ENCODE measurements at regions not wholly inside any gene's neighbourhood (a gene's known extent, or its start where the extent isn't known, plus 50 kb on each side); places are given as distances from the start of the nearest gene placed in this dataset.

DNA sequence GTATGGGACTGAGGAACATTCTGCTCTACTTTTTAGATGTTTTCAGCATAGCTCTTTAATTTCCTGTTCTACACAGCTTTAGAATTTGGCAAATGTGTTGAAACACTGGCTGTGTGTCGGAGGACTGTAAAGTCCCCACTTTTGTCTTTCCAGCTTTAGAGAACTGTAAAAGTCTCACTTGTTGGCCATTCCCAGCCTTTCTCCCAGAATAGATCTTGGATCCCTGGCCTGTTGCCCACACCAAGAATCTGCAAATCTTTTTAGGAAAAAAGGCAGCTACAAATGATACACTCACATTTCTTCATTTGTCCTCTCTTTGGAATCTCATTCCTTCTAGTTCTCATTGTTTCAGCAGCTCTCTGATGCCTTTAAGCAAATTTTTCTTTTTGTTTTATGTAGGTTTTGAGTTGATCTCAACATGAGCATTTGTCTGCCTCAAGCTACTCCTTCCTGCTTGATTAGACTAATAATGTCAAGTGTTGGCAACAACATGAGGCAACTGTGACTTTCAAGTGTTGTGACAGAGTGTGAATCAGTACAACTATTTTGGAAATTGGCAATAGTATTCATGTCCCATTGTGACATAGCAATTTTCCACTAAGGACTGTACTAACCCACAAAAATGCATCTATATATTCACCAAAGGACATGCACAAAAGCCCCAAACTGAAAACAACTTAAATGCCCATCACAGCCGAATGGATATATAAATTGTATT is 610.8 kb downstream of the EPHA4 start:
- no peak for DNase-seq (ENCODE audit: low spot score)

DNA sequence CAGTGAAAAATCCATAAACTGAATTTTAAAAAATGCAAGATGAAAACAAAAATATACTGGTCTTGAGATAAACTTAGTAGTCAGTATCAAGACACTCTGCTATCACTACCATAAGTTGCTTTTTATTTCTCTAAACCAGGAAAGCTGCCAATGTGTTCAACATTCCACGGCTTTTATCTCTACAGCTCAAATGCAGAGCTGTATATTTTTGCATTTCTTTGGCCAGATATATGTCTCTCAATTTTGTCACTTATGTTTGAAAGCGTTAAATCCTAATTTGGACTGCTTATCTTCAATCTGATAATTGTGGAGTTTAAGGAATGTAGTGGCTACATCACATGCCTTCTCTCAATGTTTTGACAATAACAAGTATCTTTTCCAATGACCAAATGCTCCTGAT is 609.5 kb downstream of the EPHA4 start:
- no peak for DNase-seq (ENCODE audit: low spot score)

DNA sequence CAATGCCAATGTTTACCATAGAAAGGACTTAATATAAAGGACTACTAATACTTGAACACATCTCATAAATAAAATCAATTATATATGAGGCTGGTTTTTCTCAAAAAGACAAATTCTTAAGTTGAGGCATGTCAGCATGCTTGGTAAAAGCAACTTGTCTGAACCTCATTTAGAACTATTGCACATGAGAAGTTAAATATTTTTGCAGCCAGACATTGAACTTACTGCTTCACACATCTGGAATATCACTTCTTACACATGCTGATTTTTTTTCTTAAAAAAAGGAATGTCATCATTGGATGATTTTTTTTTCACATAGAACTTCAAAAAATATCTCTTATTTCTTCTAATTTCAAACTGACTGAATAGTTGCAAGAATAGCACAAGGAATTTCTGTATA is 609.0 kb downstream of the EPHA4 start:
- no peak for DNase-seq (ENCODE audit: low spot score)

DNA sequence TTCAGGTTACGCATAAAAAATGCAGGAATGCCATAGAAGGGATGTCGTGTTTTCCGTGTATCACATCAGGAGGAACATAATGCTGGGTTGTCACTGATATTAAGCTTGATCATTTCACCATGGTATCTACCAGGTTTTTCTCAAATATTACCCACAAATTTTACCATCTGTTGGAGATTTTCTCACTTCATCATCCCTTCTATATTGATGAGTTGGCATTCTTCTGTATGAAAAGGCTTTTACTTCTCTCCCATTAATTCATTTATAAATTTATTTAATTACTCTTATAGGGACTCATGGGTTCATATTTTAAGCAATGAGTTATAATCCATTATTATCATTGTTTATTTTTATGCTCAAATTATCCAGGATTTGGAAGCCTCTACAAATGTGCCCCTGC is 608.2 kb downstream of the EPHA4 start:
- no peak for DNase-seq (ENCODE audit: low spot score)

DNA sequence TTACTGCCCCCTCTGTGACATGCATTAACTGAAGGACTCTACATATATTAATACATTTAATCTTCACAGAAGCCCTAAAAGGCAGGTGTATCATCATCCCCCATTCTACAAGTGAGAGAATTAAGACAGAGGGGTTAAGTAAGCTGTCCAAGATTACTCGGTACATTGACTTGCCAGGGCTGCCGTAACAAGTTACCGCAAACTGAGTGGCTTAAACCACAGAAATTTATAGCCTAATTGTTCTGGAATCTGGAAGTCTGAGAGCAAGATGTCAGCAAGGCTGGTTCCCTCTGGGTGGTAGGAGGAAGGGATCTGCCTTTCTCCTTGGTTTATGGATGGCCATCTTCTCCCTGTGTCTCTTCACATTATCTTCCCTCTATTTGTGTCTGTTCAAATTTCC is 605.5 kb downstream of the EPHA4 start:
- no peak for DNase-seq (ENCODE audit: low spot score)

DNA sequence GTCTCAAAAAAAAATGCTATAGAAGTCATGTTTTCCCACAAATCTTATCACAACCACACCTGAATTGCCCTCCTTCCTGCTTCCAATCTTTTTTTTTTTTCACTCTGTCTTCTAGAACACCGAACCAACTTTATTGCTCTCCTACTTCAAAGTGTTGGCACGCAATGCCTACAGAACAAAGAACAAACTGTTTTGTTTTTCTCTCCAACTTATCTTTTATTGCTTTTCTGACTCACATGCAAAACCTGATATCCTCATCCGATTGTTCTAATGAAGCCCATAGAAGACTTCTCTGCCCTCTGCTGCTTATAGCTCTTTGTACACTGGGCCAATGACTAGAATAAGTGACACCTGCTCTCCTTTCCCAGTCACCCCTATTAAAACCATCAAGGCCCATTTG is 602.8 kb downstream of the EPHA4 start:
- no peak for DNase-seq (ENCODE audit: low spot score)

DNA sequence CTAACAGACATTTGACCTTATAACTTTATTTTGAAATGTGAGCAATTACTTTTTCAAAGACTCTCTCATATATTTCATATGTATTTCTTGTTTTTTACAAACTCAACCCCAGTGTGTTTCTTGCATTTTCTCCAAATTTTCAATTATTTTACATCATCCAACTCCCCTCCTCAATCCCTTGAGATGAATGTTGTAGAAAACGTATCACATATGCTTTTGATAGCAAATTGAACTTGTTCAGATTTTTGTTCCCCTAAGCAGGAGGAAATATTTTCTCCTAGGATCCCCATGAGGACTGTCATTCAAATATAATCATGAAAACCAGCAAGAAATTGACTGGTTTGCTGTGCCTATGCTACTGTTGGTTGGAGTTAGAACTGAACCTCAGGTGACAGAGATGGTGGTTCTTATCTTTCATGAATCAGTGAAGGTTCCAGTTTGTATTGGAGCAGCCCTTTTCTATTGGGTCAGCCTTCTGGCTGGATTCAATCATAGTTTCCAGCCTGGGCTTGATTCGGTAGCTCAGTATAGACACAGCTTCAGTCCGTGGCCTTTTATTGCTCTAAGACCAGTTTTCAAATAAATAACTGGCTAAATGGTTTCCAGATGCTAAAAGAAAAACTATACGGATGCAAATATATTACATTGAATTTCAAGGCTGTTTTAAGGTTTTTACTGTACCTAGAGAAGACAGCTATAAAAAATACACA is 591.0 kb downstream of the EPHA4 start:
- DNase-seq (ENCODE audit: low spot score): no peak

DNA sequence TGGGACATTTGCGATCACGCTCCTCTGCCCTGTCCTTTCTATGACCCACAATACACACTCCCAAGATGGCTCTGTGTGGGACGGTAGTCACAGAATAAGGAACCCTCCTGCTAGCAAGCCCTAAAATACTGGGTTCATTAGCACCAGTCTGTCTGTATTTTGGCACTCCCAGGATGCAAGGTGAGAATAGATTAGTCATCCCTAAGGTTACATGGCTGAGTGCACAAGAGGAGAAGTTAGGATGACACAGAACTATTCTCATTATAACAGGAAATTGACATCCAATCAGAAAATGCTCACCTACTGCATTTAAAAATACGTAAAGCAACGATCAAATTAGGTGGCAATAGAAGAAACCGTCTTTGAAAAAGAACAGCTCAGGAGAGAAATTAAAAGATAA is 590.2 kb downstream of the EPHA4 start:
- DNase-seq (ENCODE audit: low spot score): no peak

DNA sequence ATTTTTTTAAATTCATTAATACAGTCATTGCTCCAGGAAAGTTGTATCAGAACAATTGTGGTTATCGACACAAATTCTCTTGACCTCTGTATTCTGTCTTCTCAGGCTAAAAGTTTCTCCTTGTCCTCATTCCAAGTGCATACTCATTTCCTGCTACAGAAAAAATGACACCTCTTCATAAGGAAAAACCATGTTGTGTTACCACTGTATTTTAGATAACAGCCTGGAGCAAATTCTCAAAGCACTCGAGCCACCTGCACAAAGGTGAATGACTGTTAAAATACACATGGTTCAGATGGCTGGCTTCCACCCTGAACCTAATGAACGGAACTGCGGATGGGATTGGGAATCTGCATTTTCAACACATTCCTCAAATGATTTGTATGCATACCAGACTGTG is 586.5 kb downstream of the EPHA4 start:
- no peak for DNase-seq (ENCODE audit: low spot score)

DNA sequence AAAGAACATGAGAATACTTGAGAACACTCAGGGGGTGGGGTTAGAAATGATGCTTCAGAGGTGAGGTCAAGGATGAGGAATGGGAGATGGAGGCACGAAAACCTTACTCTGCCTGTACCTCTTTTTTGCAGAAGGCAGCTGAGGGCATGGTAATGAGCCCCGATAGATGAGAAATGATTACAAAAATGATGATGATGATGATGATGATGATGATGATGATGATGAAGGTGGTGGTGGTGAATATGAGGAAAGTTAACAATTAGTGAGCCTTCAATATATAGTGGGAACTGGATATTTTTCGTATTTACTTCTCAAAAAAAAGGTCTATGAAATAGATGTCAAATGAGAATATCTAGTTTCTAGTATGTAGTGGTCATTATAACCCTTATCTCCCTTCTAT is 584.3 kb downstream of the EPHA4 start:
- DNase-seq (ENCODE audit: low spot score): no peak

DNA sequence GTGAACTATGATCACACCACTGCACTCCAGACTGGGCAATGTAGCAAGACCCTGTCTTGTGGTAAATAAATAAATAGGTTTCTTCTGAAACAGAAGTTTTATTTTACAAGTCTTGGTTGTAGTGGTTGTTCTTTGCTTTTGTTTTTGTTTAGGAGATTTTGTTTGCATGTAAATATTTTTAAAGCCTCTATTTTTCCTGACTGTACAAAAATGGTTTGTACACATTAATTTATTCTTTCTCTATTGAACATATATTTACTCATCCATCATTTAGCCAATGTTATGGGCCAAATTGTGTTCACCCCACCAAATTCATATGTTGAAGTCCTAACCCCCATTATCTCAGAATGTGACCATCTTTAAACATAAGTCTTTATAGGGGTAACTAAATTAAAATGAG is 580.1 kb downstream of the EPHA4 start:
- no peak for DNase-seq (ENCODE audit: low spot score)

DNA sequence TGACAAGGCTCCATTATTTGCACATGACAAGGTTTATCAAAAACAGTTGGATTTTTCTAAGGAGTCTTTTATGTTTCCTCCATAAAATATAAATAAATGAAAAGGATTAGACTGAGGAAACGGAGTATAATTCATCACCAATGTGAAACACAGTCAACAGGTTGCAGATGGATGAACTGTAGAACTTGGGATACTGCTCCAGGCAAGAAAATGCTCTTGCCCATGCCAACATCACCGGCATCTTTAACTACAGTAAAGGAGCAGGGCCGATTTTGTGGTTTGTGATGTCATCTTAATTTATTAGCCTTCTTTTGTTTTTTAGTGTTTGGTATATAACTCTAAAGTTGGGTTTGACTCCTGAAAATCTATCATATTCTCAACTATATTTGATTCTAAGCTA is 577.3 kb downstream of the EPHA4 start:
- no peak for DNase-seq (ENCODE audit: low spot score)

DNA sequence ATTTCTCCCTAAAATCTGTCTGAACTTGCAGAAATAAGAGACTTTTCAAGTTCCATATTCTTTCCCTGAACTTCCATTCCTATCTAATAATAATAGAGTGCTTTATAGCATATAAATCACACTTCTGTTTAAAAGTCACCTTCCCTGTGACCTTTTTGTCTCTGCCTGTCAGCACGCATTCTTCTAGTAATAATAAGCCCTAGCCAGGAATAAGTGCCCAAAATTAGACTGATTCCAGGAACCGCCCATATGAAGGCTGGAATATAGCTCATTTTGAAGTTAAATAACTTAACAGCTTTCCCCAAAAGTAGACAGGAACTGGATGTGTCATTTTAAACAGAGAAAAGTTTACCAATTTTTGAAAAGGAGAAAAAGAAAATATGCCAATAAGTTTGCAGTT is 576.5 kb downstream of the EPHA4 start:
- no peak for DNase-seq (ENCODE audit: low spot score)

DNA sequence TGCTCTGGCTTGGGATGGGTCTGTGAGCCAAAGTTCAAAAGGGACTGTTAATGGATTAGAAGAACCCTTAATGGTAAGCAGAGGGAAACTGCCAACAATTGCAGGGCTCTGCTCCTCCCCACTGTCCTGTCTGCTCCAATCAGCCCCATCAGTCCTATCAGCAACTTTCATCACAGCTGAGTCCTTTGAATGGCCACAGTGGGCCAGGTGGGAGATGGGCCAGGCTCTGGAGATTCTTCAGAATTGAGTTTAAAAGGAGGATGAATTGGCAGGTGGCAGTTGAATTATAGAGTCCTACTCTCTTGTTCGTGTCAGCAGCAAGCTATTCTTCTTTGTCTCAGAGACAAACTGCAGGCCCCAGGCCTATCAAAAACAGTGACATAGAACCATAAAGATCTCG is 573.9 kb downstream of the EPHA4 start:
- DNase-seq (ENCODE audit: low spot score): no peak

DNA sequence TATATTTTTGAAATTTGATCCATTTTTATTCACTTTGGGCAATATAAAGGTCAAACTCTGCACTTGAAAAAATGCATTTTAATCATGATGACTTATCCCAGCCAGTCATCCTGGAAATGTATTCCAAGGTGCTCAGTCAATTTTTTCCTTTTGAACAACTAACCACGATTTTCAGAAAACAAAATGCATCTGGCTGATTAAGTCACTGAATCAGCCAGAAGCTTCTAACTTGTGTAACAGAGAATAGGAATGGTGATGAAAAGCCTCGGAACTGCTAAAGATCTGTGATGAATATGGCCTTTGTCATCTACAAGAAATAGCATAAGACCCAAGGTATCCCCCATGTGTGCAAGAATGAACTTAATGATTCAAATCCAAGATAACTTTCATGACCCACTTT is 572.7 kb downstream of the EPHA4 start:
- DNase-seq (ENCODE audit: low spot score): no peak

DNA sequence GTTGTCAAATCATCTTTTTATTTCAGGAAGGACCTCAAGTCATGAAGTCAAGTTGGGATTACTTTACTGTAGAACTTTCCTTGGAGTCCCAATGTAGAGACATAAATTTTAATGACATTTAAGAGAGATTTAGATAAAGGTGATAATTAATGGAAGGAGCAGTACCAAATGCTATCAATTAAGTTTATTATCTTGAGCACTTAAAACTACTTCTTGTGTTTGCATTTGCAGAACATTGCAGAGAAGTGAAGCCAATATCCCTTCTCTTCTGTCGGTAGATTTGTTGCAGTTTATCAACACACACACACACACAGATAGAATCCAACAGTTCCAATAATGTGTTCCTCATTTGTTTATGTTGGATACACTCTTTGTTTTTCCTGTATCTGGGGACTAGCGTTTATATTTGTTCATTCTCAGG is 570.7 kb downstream of the EPHA4 start:
- DNase-seq (ENCODE audit: low spot score): no peak

DNA sequence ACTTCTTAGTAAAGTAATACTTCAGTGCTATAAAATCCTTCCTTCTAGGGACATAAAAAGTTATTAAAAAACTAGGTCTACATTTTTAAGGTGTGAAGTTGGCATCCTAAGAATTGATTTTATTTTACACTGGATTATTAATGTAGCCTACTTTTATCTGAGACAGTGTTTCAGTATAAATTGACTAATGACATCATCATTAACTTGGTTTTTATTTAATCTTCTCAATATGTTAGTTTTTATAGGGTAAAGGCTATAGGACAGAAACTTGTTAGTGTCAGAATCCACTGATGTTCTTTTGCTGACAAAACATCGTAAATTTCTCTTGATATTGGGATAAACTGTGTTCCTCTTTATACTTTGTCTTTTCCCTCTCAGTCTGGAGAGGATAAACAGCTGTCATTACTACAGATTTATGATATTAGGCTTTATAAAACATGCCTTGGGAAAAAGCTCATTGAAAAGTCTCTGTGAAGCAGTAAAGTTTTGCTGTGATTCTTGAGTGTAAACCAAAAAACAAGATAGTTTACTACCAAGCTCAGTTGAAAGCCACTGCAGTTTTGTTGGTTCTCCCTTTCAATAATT is 569.9 kb downstream of the EPHA4 start:
- no peak for DNase-seq (ENCODE audit: low spot score)

DNA sequence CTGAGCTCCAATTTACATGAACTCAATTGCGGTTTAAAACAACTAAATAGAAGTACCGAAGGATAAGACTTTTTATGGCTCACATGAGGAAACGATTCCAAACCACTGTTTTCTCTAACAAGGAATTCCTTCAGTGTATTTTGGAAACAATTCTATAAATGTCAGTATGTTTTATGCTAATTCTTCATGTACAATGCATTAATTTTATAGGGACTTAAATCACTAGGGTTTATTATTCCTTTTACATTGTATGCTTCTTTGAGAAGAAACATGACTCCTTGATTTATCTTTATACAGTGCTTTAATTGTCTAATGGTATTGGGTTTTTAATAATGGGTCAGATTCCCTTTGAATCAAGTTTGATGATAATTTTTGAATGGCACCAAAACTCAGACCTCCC is 566.8 kb downstream of the EPHA4 start:
- DNase-seq (ENCODE audit: low spot score): no peak

DNA sequence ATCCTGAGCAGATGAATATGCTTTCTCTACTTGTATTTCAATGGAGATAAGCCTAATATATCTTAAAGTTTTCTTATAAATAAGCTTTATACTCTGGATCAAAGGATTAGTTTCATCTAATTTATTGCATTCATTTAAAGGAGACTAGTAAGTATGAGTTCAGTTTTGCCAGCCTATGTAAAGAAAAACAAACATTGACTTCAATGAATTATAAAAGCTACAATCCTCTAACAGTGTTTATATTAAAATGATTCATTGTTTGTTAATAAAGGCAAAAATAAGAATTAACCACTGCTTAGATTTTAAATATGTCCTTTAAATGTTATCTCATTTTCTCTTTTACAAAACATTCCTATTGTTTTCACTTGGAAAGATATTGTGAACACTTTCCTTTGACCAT is 566.0 kb downstream of the EPHA4 start:
- DNase-seq (ENCODE audit: low spot score): no peak

DNA sequence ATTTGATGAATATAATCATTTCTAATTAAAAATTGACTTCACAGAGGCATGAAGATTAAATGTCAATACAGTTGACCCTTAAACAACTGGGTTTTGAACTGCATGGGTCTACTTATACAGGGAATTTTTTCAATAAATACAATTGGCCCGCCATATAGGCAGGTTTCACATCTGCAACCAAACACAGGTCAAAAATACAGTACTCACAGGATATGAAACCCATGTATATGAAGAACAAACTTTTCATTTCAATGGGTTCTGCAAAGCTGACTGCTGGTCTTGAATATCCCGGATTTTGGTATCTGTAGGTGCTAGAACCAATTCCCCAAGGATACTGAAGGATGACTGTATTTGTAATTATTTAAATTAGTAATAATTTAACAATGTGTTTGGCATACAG is 555.6 kb downstream of the EPHA4 start:
- no peak for DNase-seq (ENCODE audit: low spot score)

DNA sequence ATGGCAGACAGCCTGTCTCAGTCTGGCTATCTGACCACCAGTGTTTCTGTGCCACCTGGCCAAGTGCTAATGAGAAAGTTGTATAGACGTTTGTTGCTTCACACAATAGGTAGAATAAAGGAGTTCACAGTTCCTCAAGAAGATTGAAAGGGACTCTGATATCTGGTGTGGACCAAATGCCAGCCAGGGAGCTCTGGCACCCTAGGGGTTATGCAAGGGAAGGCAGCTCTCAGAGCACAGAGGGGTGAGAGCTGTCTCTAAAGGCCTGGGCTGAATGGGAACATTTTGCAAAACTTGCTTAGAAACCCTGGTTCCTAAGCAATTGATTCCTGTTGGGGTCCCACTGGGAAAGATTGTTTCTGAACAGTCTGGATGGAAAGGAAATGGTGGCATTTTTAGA is 553.8 kb downstream of the EPHA4 start:
- DNase-seq (ENCODE audit: low spot score): no peak

DNA sequence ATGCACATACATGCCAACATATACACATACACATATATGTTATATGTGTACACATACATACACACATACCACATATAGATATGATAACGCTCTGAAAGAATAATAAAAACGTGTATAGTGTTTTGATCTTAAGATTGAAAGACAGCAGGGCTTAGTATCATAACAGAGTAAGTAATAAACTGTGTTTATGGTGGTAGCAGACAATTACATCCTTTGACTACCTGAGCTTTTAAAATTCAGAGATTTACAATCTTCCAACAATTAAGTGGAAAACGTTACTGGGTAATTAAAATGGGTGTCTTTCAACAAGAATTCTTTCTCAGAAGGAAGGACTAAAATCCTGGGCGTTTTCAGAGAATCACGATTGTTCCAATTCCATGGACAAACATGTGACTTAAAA is 552.4 kb downstream of the EPHA4 start:
- no peak for DNase-seq (ENCODE audit: low spot score)

DNA sequence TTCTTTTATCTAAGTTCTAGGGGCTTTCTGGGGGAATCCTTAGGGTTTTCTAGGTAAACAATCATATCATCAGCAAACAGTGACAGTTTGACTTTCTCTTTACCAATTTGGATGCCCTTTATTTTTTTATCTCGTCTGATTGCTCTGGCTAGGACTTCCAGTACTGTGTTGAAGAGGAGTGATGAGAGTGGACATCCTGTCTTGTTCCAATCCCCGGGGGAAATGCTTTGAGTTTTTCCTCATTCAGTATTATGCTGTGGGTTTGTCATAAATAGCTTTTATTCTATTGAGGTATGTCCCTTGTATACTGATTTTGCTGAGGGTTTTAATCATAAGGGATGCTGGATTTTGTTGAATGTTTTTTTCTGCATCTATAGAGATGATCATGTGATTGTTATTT is 549.5 kb downstream of the EPHA4 start:
- no peak for DNase-seq (ENCODE audit: low spot score)

DNA sequence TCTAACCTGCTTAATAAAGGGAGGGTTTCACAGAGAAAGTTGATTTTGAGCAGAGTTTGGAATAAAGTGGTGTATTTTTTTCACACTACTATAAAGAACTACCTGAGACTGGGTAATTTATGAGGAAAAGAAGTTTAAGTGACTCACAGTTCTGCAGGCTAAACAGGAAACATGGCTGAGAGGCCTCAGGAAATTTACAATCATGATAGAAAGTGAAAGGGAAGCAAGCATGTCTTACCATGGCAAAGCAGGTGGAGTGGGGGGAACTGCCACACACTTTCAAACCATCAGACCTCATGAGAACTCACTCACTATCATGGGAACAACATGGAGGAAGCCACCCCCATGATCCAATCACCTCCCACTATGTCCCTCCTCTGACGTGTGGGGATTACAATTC is 546.7 kb downstream of the EPHA4 start:
- no peak for DNase-seq (ENCODE audit: low spot score)

Measured in ureter (tissue), 1 donor.